ENCODE measurements at regions not wholly inside any gene's neighbourhood (a gene's known extent, or its start where the extent isn't known, plus 50 kb on each side); places are given as distances from the start of the nearest gene placed in this dataset.
"Not testable (repeated sequence)": the region's sequence is repeated elsewhere in the genome, so short reads cannot be mapped to it uniquely, and the experiment has no call there.

DNA sequence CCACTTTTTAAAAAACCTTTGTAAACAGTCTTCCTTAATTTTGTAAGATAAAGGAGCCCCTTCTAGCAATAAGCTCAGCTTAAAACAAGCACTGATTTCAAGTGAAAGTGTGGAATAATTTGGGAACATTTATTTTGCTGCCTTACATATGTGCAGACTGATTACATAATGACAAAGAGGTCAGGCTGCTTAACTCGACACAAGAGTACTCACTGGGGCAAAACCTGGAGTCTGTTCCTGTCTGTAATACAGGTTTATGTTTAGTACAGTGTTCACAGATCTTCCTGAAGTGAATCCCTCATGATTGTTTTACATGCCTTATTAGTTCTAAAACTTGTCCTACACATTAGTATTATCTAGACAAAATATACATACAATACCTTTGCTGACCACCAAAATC is 609.8 kb downstream of the LMO7 start:
- Histone ChIP-seq H3K27me3 (ENCODE audit: control insufficient read depth, insufficient read depth, low read length) (no peaks in the 10 kb centered on the region), H3K4me3 (ENCODE audit: low read depth, low read length) (no peak overlapping the region), H3K36me3 (ENCODE audit: control insufficient read depth, insufficient read depth, low read length) (no peaks in the 10 kb centered on the region)
- TF ChIP-seq, protein P1, sequence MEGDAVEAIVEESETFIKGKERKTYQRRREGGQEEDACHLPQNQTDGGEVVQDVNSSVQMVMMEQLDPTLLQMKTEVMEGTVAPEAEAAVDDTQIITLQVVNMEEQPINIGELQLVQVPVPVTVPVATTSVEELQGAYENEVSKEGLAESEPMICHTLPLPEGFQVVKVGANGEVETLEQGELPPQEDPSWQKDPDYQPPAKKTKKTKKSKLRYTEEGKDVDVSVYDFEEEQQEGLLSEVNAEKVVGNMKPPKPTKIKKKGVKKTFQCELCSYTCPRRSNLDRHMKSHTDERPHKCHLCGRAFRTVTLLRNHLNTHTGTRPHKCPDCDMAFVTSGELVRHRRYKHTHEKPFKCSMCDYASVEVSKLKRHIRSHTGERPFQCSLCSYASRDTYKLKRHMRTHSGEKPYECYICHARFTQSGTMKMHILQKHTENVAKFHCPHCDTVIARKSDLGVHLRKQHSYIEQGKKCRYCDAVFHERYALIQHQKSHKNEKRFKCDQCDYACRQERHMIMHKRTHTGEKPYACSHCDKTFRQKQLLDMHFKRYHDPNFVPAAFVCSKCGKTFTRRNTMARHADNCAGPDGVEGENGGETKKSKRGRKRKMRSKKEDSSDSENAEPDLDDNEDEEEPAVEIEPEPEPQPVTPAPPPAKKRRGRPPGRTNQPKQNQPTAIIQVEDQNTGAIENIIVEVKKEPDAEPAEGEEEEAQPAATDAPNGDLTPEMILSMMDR (IDR thresholded peaks at IDR 0.05; ENCODE audit: insufficient read depth, low read length, severe bottlenecking): no peak
- FAIRE-seq: no peak
- no peak for DNase-seq (ENCODE audit: low read depth)

DNA sequence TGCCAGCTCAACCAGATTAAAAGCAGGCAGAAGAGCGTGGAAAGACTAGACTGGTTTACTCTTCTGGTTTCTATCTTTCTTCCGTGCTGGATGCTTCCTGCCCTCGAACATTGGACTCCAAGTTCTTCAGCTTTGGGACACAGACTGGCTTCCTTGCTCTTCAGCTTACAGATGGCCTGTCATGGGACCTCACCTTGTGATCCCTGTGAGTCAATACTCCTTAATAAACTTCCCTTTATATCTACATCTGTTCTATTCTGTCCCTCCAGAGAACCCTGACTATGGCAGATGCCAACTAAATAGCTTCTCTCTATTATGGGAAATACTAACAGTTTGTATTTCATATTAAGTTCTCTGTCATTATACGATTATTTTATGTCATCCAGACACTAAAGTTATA is 609.1 kb downstream of the LMO7 start:
- TF ChIP-seq, protein P1 (IDR thresholded peaks at IDR 0.05; ENCODE audit: insufficient read depth, low read length, severe bottlenecking): no peak
- no peaks in the 10 kb centered on the region for H3K27me3 ChIP-seq (ENCODE audit: control insufficient read depth, insufficient read depth, low read length)
- FAIRE-seq (no peak), DNase-seq (ENCODE audit: low read depth) (no peak)
- H3K36me3 ChIP-seq (ENCODE audit: control insufficient read depth, insufficient read depth, low read length): no peaks in the 10 kb centered on the region
- H3K4me3 ChIP-seq (ENCODE audit: low read depth, low read length): no peak overlapping the region

DNA sequence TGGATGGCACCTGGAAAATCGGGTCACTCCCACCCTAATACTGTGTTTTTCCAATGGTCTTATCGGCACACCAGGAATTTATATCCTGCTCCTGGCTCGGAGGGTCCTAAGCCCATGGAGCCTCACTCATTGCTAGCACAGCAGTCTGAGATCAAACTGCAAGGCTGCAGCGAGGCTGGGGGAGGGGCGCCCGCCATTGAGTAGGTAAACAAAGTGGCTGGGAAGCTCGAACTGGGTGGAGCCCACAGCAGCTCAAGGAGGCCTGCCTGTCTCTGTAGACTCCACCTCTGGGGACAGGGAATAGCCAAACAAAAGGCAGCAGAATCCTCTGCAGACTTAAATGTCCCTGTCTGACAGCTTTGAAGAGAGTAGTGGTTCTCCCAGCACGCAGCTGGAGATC is 607.0 kb downstream of the LMO7 start:
- not testable (repeated sequence) for H3K36me3 ChIP-seq (ENCODE audit: control insufficient read depth, insufficient read depth, low read length); FAIRE-seq; DNase-seq (ENCODE audit: low read depth); H3K27me3 ChIP-seq (ENCODE audit: control insufficient read depth, insufficient read depth, low read length); H3K4me3 ChIP-seq (ENCODE audit: low read depth, low read length)

DNA sequence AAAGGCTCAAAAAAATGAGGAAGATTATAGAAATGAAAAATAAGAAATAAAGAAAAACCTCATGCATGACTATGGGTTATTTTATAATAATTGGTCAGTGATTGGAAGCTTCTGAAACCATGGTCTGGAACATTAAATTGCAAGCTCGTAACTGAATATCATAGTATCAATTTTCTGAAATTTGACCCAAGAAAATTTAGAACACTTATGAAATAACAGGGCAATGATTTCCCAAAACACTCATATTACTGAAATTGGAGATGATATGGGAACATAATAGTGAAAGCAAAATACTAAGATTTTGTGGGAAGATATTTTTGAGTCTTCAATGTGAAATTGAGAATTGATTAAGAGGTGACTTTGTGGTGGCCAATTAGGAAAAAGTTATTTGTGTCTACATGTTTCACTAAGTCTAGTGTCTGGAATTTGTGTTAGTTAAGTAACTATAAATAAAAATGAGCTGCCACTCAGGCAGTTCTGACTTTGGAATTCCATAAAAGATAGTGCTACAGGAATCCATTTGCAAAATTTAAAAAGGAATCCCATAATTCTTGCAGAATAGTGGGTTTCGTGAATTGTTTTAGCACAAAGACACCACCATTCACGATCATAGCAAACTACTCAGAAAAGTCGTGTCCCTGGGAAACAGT is 603.0 kb downstream of the LMO7 start:
- FAIRE-seq (no peak), DNase-seq (ENCODE audit: low read depth) (no peak)
- Histone ChIP-seq H3K27me3 (ENCODE audit: control insufficient read depth, insufficient read depth, low read length) (no peaks in the 10 kb centered on the region), H3K4me3 (ENCODE audit: low read depth, low read length) (no peak overlapping the region), H3K36me3 (ENCODE audit: control insufficient read depth, insufficient read depth, low read length) (no peaks in the 10 kb centered on the region)
- TF ChIP-seq, protein P1 (IDR thresholded peaks at IDR 0.05; ENCODE audit: insufficient read depth, low read length, severe bottlenecking): no peak

DNA sequence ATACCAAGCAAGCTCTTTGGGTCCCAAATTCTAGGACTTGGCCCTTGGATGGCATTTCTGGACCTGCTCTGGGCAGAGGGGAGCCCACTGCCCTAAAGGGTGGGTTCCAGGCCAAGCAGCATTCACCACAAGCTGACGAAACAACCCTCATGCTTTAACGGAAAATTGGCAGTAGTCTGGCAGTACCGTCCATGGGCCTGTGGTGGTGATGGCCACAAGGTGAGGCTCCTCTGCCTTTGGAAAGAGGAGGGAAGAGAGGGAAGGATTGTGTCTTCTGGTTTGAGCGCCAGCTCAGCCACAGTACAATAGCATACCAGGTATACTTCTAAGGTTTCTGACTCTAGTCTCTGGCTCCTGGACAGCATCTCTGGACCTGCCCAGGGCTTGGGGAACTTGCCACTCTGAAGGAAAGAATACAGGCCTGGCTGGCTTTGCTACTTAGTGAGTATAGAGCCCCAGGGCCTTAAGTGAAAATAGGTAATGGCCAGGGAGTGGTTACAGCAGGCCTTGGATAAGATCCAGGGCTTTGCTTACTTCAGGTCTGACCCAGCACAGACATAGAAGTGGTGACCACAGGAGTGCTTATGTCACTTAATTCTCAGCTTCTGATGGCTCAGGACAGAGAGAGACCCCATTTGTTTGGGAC is 595.5 kb downstream of the LMO7 start:
- H3K36me3 ChIP-seq (ENCODE audit: control insufficient read depth, insufficient read depth, low read length): no peaks in the 10 kb centered on the region
- TF ChIP-seq, protein P1 (IDR thresholded peaks at IDR 0.05; ENCODE audit: insufficient read depth, low read length, severe bottlenecking): no peak
- no peak overlapping the region for H3K4me3 ChIP-seq (ENCODE audit: low read depth, low read length)
- no peaks in the 10 kb centered on the region for H3K27me3 ChIP-seq (ENCODE audit: control insufficient read depth, insufficient read depth, low read length)
- FAIRE-seq (no peak), DNase-seq (ENCODE audit: low read depth) (peak; percentile 60)

DNA sequence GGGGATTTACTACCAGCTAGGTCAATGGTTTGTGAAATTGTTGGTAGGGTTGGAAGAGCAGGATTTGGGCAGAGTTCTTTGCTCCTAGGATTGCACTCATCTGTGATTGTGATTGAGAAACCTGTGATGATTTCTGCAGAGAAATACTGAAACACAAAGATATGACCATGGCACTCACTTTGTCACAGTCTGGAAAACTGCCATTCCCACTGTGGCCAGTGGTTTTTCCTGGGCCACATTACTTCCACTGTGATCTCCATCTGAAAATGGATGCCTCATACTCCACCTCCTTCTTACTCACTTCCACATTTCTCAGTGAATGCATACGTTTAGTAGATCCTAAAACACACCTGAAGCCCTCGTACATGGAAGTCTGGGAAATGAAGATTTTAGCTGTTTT is 593.2 kb downstream of the LMO7 start:
- Histone ChIP-seq H3K27me3 (ENCODE audit: control insufficient read depth, insufficient read depth, low read length) (no peaks in the 10 kb centered on the region), H3K36me3 (ENCODE audit: control insufficient read depth, insufficient read depth, low read length) (no peaks in the 10 kb centered on the region), H3K4me3 (ENCODE audit: low read depth, low read length) (no peak overlapping the region)
- no peak for DNase-seq (ENCODE audit: low read depth)
- no peak for FAIRE-seq
- TF ChIP-seq, protein P1 (IDR thresholded peaks at IDR 0.05; ENCODE audit: insufficient read depth, low read length, severe bottlenecking): no peak

Data from bronchial epithelial cell (primary cell).